Inflammatory macrophage treated with lipopolysaccharide for 4 hours (primary cell): ENCODE measurements at regions not wholly inside any gene's neighbourhood (a gene's known extent, or its start where the extent isn't known, plus 50 kb on each side); places are given as distances from the start of the nearest gene placed in this dataset.

ENCODE experiments used
- DNase-seq: peaks from one replicate; pipeline ENCODE4 v3.0.0-alpha.2; 2020

DNA sequence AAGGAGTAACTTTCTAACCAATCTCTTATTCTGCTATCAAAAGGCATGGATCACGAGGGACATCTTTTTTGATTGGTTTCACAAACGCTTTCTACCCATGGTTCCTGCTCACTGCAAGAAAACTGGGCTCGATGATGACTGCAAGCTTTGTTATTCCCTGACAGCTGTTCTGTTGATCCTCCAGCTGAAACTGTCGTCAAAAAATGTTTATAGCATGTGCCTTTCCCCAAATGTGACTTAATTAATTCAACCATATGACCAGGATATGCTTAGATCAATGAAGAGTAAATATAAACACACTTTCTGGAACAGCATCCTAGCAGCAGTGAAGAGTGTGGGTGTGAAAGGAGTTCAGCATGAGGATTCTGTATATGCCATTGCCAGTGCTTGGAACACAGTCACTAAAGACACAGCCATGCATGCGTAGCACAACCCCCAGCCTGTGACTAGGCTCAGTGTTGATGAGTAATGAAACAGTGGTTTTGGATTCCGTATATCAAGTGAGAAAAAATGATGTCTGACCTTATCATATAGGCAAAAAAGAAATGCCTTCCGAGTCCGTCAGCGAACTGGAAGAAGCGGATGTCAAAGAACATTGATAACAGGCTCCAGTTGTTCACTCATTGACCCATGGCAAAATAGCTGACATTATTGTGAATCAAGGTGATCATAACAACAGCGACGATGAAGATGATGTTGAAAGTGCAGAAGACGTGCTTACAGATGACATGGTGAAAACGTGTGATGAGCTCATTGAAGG, 347.4 kb downstream of the FGF9 start:
- DNase-seq = no peak

DNA sequence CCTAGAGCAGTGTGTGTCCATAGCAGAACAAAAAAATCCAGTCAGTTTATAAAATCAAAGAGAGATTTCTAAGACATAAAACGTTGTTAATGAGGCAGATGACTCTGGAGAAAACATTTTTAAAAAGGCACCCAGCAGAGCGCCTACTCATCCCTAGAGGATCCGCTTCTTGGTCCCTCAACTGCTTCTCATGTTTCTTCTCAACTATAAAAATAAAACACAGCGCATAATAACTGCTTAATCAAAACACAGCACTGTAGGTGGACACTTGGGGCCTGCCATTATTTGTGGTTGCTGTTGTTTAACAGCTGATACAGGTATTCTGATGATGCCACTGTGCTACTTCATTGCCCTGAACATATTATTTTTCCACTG, 347.9 kb downstream of the FGF9 start:
- no peak for DNase-seq

DNA sequence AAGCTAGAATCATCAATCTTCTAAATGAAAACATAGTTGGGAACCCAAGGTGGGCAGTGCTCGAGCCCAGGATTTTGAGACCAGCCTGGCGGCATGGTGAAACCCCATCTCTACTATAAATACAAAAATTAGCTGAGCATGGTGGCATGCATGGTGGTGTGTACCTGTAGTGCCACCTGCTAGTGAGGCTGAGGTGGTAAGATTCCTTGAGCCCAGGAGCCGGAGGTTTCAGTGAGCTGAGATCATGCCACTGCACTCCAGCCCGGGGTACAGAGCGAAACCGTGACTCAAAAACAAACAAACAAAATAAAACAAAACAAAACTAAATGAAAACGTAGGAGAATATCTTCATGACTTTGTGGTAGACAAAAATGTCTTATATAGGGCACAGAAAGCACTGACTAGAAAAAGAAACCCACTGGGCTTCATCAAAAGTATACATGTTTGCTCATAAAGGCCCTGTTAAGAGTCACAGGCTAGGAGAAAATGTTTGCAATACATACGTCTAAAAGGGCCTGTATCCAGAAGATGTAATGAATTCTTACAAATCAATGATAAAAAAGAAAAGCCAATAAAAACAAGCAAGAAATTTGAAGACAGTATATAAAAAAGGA, 353.6 kb downstream of the FGF9 start:
- no peak for DNase-seq

DNA sequence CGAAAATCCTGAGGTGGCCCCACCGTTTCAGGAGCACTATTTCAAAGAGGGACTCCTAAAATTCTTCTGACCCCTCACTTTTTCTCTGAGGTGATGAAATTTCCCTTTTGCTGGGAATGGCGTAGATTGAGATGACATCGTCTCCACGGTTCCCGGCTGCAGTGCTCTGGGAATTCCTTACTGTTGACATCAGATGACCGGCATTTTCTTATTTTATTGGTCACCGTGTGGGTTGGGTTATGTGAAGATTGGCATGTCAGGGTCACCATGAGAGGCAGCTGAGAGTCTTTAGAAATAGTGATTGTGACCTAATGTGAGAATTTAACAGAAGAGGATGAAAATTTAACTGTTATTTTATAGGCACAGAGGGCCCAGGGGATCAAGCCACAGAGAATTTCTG, 356.7 kb downstream of the FGF9 start:
- DNase-seq = no peak

DNA sequence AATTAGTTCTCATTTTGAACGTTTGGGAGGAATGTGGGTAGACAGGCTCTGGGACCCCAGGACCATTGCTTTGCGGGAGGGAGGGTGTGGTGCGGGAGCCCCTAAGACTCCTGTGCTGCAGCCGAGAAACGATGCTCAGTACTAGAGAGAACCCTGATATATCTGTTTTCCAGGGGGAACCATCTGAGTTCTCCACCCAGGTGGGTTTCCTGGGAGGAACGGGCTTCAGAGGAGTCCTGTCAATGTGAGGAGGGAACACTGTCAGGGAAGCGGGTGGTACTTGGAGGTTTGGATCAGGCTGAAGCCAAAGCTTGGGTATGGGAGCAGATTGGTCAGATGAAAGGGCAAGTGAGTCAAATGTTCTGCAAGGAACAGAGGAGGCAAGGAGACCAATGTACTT, 358.0 kb downstream of the FGF9 start:
- no peak for DNase-seq

DNA sequence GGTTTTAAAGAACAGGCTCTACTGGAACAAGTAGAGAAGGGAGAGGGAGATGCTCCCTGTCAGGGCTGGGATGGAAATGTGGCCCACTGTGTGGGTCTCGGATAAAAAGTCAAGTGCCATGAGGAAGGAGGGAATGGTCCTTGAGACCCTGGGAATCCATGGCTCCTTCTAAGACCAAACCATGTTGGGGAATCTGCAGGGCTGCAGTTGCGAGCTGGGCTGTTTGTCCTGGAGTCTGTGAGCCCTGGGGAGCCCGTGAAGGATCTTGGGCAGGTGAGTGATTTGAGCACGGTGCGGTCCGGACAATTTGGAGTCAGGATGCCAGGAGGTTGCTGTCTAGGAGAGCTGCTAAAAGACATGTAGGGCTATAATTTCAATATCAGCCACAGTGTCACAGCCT, 359.4 kb downstream of the FGF9 start:
- DNase-seq = no peak

DNA sequence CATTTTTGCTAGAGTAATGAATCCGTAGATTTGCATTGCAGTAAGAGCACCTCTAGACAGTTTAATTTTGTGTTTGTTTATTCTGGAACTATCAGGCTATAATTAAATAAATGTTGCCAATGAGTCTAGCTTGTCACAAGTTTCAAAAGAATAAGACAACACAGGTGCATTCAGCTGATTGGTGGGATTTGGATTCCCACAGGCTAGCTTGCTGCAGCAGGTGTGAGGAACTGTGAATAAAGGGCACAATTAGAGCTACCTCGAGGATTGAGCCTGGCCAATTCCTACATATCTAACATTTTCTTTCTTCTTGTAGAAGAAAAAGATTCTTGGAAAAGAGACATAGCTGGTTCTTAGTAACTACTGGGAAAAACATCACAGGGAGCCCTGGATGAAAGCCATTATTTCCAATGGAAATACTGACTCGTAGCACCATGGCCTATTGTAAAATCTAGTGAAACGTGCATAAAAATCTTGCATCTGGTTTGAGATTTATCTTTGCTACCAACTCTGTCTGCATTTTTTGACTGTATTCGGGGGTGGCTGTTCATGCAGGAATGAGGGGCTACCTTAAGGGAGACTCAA, 360.9 kb downstream of the FGF9 start:
- no peak for DNase-seq

DNA sequence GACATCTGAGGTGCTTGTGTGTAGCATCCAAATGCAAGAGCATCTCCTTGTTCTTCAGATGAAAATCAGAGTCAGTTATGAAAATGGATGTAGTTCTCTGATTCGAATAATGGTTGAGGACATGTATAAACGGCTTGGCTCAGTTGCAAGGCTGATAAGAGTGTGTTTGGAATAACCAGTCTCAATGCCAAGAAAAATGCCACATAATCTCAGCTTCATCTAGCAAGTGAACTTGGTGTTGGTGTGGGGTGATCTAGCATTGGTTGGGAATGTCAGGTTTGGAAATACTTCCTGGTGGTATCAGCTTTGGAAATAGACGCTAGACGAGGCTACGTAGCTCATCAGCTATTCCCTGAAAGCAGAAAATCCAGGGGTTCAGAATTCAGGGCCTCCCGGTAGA, 362.0 kb downstream of the FGF9 start:
- no peak for DNase-seq

DNA sequence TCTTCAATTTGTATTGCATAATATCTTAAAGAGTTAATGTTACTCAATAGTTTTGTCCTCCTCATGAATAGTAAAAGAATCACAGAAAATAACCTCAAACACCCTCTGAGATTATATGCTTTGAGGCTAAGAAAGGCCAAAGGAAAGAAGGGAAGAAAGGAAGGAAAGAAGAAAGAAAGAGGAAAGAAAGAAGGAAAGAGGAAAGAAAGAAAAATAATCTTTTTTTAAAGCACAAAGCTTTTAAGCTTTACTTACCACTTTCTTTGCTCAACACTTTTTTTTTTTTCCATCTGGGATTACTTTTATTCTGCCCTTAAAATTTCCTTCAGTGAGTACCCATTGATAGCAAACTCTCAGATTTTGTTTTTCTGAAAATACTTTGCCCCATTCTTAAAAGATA, 369.1 kb downstream of the FGF9 start:
- no peak for DNase-seq

DNA sequence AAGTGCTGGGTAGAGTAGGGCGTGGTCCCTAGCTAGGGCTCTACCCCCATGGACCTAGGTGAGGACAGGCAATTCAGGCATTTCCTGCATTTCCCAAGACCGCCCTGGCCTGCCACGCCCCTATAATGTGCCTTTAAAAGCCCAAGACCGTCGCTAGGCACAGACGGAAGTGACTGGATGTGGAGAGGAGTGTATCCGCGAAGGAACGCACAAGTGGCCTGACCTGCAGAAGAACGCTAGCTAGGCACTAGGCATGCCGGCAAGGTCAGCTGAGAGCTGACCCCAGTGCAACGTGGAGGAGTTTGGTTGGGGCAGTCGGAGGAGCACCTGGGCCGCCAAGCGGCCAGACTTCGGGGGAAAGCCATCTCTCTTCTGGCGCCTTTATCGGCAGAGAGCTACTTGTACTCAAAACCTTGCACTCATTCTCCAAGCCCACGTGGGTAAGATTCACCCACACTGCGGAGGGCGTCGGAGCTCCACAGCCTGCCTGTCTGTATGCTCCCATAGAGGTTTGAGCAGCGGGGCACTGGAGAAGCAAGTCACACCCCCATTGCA, 370.0 kb downstream of the FGF9 start:
- peak; percentile 11 for DNase-seq

DNA sequence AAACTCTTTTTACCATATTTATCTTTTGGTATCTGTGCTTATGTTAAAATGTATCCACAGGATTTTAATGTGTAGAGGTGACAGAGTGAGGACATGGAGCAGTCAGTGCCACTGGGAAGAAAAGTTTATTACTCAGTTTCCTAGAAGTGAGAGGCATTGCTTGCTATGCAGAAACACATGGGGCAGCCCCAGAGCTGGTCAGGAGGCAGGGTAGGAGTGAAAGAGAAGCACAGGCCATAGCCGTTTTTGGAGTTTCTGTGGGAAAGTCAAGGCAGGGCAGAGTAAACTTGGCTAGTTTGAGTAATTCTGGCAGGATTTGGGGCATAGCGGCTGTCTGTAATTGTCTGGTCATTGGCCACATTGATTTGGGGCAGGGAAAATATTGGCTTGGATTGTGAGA, 370.9 kb downstream of the FGF9 start:
- no peak for DNase-seq

DNA sequence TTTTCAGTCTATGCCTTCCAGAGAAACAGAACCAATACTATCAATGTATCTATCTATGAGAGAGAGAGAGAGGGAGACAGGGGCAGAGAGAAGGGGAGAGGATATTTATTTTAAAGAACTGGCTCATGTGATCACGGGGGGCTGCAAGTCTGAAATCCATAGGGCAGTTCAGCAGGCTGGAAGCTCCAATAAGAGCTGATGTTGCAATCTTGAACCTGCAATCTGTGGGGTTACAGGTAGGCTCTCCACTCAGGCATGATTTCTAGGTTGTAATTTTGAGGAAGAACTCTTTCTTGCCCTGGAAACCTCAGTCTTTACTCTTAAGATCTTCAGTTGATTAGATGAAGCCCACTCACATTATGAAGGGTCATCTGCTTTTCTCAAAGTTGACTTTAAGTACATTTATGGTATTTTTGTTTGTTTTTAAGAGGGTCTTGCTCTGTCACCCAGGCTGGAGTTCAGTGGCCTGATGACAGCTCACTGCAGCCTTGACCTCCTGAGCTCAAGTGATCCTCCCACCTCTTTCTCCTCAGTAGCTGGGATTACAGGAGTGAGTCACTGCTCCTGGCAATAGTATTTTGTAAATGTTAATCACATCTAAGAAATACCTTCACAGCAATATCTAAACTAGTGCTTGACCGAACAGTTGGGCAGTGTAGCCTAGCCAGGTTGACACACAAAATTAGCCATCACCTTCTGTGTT, 376.4 kb downstream of the FGF9 start:
- no peak for DNase-seq

DNA sequence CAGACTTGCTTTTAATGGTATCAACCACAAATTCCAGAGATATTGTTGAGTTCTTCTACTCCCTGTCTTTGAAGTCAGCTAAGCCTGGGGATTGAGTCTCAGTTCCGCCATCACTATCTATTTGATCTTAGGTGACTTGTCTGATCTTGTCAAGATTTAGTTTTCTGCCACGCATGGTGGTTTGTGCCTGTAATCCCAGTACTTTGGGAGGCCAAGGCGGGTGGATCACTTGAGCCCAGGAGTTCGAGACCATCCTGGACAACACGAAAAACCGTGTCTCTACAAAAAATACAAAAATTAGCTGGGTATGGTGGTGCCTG, 376.9 kb downstream of the FGF9 start:
- no peak for DNase-seq

DNA sequence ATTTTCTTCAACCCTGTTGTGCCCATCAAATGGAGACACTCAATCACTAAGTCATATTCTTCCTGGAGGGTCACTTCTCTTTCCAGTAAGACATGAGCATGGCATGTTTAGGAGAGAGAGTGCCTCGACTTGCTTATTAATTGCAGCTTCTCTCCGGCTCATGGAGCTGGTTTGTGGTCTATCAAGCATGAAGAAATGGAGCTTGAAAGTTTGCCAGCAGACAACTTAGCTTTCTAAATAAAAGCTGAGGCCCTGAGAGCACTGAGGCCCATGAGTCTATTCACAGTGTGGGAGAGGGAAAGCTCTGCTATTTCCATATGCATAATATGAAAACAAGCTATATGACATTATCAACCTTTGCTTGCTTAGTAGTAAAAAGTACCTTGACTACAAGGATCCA, 378.5 kb downstream of the FGF9 start:
- no peak for DNase-seq

DNA sequence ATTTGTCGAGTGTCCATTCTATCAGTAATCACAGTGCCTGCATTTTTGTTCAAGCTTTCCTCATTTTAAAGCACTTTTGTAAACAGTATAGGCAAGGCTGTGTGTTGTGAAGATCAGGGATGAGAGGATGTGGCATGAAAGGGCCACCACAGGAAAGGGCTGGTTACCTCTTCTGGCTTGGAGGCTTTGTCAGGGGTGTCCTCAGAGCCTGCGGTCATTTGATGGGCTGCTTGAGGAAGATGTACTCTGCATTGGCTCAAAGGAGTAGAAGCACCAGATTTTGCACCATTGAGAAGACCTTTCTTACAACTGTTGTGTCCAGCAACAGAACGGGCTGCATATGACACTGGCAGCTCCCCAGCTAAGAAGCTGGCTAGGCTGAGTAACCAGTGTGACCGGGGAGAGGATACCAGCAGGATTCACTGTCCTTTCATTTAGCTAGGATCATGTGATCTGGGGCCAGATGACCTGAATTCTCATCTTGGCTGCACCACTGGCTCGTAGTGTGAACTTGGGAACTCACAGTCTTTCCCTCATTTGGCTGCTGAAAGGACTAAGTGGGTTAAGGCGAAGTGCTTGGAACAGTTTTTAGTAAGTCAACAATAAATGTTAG, 380.2 kb downstream of the FGF9 start:
- no peak for DNase-seq

DNA sequence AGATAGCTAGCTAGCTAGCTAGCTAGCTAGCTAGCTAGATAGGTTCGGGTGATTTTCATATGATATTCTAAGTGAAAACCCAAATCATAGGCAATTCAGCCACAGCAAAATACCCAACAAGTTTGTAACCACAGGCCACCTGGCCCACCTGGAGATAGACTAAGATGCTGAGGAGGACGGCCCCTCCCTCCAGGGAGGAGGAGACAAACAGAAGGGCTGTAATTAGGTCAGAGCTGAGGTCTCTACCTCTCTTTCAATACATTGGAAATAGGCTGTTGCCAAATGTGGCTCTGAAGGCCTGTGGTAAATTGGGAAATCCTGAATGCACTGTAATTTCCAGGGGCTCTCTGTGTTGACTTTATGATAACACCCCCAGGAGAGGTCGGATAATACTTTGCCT, 382.2 kb downstream of the FGF9 start:
- DNase-seq = no peak

DNA sequence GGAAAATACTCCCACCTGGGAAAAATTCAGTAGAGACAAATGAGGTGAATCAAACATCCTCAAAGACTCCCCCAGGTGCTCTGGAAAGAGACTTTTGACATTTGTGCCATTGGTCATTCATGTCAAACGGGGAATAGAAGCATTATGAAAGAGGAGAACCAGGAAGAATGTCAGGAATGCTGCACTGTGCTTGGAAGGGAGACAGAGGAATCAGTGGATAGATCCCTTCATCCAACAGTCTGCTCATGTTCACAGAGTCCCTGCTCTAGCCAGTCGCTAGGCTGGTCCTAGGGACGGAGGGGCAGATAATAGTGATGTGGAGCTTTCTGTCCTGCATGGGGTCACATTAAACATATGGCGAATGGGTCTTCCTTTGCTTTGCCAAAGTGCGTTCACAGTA, 384.4 kb downstream of the FGF9 start:
- no peak for DNase-seq

DNA sequence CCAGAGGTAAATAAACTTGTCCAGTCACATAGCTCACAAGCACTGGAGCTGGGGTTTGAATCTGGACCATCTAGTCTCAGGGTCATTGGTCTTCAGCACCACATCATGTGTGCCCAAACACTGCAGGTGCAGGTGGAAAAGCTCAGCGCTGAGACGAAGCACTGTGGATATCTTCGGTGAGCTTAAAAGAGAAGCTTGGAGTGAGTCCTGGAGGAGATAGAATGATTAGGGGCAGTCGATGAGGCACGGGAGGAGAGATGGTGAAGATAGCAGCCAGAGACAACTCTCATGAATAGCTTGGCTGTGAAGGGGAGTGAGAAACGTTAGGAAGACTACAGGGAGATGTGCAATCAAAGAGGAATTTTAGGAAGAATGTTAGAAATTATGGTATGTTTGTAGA, 389.3 kb downstream of the FGF9 start:
- DNase-seq = no peak

DNA sequence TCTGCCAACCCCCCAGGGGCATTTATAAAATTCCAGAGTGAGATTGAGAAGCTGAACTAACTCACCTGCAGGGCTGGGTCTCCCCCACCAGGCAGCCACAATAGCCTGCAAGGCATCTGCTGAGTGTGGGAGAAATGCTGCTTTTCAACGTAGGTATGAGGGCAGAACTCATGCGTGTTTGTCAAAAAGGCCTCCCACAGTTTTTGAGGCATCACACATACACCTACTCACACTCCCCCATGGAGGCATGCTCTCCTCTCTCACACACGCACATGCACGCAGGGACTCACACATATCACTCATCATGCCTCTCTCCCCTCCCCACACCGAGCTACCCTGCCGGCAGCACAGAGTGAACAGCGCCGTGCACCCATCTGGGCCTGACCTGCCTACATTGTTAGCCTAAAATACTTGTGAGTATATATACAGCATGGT, 390.5 kb downstream of the FGF9 start:
- no peak for DNase-seq

DNA sequence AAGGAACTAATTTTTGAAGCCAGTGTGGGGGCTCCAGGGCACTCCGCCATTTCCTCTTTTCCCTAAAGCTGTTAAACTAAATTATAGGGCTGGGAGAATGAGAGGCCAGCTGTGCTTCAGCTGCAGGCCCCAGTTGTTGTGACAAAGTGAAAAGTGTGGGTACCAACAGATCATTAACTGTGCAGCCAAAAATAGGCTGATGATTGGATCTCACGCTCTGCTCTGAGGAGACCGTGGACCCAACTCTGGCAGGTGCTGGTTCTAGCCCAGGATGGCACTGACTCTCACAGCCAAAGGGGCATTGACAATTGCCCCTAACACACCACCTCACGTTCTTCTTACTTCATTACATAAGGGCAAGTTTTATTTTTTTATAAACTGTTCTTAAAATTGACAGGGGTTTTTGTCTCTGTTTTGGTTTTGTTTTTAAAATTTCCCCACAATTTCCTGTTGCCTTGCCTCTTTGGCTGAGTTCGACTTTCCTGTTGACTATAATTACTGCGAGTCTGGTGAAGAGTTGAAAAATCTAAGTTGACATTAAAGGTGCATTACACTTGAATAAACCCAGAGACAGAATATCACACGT, 391.0 kb downstream of the FGF9 start:
- no peak for DNase-seq

DNA sequence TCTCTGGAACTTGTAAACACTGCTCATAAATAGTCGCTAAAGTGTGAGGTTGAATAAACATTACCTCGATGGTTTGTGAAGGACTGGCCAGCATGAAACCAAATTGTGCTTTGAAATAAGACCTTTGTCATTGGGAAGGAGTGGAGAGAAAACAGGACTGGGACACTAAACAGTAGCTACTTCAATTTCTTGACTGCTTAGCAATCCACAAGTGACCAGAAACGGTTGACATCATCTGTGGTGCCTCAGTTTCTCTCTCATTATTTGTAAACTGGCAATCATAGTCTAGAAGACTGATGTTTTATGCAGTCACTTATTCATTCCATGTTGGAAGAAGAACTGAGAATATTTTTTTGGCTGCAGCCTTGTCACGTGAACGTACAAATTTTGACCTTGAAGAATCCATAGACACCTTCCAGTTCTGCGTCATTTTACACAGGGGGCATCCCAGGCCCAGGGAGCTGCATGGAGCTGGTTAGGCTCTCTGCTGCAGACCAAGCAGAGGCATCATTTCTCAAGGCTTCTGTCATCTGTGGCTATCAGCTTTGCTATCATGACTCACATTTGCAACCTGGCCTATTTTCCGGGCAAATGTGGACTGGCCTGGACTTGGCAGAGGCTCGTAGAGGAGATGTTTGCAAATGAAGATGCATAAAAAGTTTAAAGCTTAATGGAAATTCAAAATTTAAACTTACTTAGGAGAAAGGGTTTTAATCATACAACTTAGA, 391.8 kb downstream of the FGF9 start:
- no peak for DNase-seq

DNA sequence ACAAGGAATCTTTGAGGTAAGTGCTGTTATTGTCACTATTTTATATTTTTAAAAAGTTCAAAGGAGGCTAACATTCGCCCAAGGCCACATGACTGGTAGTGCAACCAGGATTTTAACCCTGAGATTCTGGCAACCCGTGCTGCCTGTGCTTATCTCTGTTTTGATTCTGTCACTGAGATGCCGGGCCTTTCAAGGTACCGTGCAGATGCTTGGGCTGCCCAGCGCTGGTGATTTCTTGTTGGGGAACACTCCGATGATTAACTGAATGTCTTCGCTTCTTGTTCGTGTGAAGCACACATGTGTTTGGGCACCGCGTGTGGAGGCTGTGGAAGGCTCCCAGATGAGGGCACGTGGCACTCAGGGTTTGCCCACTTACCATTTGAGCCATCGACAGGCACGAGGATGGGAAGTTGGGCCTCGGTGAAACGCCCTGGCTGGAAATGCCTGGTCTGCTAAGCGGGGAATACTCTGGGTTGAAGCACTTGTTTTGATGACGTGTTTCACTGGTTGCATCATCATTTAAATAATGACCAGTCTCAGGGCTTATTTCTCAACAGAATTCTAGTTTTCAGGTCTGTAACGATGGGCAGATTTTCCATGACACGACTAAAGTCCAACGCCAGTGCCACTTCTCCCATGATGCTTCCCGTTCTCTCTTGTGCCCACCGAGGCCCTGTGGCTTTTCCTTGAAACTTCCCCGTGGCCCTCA, 392.7 kb downstream of the FGF9 start:
- no peak for DNase-seq
